Liver (tissue), 3 donors: ENCODE measurements at regions not wholly inside any gene's neighbourhood (a gene's known extent, or its start where the extent isn't known, plus 50 kb on each side); places are given as distances from the start of the nearest gene placed in this dataset.

Source experiments
- TAF1 ChIP-seq: conservative IDR thresholded peaks from 2 replicates; pipeline ENCODE4 v1.6.1; 2016; ENCODE audit warnings: antibody characterized with exemption, mild to moderate bottlenecking
- YY1 ChIP-seq: IDR thresholded peaks from 2 replicates; pipeline ENCODE4 v1.6.1; 2016; ENCODE audit warnings: antibody characterized with exemption, mild to moderate bottlenecking
- TF ChIP-seq, protein P1 (sequence below): fragments of 150-350 bp; IDR thresholded peaks from 2 replicates; pipeline ENCODE4 v1.5.1; 2017; ENCODE audit warnings: improper control_type of control experiment, low read depth, low read length; ENCODE audit not compliant: missing input control
- TF ChIP-seq, protein P2 (sequence below): IDR thresholded peaks from 2 replicates; pipeline ENCODE4 v1.6.1; 2016; ENCODE audit warnings: antibody characterized with exemption
- TF ChIP-seq, protein P3 (sequence below): IDR thresholded peaks from 2 replicates; pipeline ENCODE4 v1.6.1; 2016; ENCODE audit warnings: antibody characterized with exemption, mild to moderate bottlenecking
- donor health status: healthy.
- donor health status: healthy.

DNA sequence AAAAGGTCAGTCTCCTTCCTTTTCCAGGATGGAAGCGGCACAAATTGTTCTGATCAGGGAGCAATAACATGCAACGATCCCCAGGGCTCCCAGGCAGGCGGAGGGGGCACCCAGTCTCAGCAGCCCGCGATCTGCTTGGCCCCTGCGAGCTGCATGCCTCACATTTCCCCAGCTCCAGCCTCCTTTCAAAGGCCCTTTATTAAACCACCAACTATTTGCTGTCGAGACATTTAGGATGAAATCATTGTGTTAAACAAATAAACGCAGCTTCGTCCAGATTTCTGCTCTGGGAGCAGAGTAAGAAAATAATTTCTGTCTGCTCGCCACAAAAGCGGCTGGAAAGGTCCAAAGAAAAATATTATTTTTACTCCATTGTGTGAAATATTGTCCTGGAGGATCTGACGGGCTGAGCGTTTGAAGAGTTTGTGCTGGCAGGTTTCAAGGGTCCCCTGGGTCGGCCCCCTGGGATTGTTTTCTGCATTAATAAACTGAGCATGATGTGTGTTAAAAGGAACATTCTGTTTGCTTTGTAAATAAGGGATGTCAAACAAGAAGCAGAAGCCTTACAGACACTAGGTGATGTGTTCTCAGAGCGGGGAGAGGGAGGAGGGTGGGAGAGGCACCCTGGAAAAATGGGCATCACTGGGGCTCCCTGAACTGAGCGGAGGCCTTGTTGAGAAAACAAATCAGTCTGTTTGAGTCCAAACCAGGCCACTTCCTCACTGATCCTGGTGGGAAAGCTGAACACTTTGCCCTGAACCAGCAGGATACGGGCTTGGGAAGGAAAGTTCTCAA lies 110.1 kb downstream of the FOXD1 start:
- TF ChIP-seq, protein P1, sequence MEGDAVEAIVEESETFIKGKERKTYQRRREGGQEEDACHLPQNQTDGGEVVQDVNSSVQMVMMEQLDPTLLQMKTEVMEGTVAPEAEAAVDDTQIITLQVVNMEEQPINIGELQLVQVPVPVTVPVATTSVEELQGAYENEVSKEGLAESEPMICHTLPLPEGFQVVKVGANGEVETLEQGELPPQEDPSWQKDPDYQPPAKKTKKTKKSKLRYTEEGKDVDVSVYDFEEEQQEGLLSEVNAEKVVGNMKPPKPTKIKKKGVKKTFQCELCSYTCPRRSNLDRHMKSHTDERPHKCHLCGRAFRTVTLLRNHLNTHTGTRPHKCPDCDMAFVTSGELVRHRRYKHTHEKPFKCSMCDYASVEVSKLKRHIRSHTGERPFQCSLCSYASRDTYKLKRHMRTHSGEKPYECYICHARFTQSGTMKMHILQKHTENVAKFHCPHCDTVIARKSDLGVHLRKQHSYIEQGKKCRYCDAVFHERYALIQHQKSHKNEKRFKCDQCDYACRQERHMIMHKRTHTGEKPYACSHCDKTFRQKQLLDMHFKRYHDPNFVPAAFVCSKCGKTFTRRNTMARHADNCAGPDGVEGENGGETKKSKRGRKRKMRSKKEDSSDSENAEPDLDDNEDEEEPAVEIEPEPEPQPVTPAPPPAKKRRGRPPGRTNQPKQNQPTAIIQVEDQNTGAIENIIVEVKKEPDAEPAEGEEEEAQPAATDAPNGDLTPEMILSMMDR = no peak
- TF ChIP-seq, protein P2, sequence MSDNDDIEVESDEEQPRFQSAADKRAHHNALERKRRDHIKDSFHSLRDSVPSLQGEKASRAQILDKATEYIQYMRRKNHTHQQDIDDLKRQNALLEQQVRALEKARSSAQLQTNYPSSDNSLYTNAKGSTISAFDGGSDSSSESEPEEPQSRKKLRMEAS = no peak
- TF ChIP-seq TAF1 (no peak), YY1 (no peak)
- TF ChIP-seq, protein P3, sequence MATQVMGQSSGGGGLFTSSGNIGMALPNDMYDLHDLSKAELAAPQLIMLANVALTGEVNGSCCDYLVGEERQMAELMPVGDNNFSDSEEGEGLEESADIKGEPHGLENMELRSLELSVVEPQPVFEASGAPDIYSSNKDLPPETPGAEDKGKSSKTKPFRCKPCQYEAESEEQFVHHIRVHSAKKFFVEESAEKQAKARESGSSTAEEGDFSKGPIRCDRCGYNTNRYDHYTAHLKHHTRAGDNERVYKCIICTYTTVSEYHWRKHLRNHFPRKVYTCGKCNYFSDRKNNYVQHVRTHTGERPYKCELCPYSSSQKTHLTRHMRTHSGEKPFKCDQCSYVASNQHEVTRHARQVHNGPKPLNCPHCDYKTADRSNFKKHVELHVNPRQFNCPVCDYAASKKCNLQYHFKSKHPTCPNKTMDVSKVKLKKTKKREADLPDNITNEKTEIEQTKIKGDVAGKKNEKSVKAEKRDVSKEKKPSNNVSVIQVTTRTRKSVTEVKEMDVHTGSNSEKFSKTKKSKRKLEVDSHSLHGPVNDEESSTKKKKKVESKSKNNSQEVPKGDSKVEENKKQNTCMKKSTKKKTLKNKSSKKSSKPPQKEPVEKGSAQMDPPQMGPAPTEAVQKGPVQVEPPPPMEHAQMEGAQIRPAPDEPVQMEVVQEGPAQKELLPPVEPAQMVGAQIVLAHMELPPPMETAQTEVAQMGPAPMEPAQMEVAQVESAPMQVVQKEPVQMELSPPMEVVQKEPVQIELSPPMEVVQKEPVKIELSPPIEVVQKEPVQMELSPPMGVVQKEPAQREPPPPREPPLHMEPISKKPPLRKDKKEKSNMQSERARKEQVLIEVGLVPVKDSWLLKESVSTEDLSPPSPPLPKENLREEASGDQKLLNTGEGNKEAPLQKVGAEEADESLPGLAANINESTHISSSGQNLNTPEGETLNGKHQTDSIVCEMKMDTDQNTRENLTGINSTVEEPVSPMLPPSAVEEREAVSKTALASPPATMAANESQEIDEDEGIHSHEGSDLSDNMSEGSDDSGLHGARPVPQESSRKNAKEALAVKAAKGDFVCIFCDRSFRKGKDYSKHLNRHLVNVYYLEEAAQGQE = no peak
